ENCODE measurements at regions not wholly inside any gene's neighbourhood (a gene's known extent, or its start where the extent isn't known, plus 50 kb on each side); places are given as distances from the start of the nearest gene placed in this dataset.

- no peak for DNase-seq (ENCODE audit: low spot score)
Measured at GRCh38 chr11:15489281-15489680, 374.6 kb downstream of the INSC start.

GRCh38 chr11:15490535-15490934 is 375.8 kb downstream of the INSC start:
- DNase-seq (ENCODE audit: low spot score), result no peak

DNA sequence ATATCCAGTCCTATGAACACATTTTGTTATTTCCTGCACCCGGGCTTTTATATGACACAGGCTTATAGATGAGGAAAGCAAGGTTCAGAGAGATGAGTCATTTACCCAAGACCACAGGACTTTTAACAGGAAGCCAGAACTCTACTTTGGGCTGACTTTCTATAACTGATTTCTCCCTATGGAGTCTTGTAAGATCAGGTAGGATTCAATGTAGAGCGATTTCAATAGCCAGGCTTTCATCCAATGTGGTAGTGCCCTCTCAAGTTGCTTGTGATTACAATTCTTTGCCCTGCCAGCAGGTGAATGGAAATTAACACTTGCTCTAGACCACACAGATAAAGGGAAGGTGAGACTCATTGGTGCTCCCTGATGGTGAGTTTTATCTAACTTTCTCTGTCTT is 378.3 kb downstream of the INSC start:
- DNase-seq (ENCODE audit: low spot score), result no peak

- DNase-seq (ENCODE audit: low spot score), result no peak
Measured at GRCh38 chr11:15493921-15494620, 379.3 kb downstream of the INSC start.

GRCh38 chr11:15494740-15495139 is 380.0 kb downstream of the INSC start:
- DNase-seq (ENCODE audit: low spot score), result no peak

DNA sequence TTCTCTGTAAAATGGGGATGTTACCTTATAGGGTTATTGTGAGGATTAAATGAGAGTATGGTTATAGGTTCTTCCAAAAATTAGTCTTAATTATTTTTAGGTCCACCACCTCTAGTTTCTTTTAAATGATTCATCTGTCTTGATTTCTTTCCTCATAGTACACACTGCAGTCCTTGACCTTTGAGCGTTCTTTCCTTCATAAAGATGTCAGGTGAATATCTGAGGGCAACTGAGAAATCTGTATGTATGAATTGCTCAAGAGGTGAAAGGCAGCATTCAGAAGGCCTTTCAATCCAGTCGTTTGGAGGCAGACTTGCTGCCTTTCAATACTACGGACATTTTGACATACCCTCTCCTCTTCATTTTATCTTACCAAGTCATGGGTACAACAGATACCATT is 380.7 kb downstream of the INSC start:
- DNase-seq (ENCODE audit: low spot score), result no peak

GRCh38 chr11:15497366-15497765 is 382.6 kb downstream of the INSC start:
- DNase-seq (ENCODE audit: low spot score), result no peak

GRCh38 chr11:15499674-15500073 is 385.0 kb downstream of the INSC start:
- no peak for DNase-seq (ENCODE audit: low spot score)

- no peak for DNase-seq (ENCODE audit: low spot score)
Measured at GRCh38 chr11:15500643-15501042, 385.9 kb downstream of the INSC start.

- no peak for DNase-seq (ENCODE audit: low spot score)
Measured at GRCh38 chr11:15501566-15501965, 386.8 kb downstream of the INSC start.

DNA sequence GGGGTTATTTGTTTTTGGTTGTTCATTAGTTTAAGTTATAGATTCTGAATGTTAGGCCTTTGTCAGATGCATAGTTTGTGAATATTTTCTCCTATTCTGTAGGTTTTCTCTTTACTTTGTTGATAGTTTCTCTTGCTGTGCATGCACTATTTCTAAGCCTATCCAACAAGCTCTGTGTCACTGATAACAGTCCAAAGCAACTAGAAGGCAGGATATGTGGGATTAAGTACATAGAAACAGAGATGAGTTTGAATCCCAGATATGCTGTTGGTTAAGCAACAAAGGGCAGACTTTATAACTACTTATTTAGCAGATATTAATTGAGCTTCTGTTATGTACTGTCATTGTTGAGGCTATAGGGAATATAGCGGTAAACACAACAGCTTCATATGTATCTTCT is 390.4 kb downstream of the INSC start:
- no peak for DNase-seq (ENCODE audit: low spot score)

DNA sequence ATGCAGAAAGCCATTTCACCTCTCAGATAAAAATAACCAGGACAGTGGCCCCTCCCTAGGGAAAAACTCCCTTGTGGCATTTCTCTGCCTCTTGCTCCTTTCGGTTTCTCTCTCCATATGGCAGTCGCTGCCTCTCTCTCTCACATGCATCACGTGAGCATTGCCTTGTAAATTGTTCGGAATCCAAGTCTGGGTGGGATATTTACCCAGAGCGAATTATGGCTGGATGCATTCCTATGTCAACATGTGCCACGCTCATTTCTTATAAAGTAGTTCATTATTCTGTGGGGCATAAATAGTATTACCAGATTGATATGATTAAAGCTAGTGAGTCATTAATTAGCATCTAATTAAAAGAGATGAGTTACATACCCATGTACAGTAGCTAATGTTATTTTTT is 392.9 kb downstream of the INSC start:
- DNase-seq (ENCODE audit: low spot score), result no peak

- no peak for DNase-seq (ENCODE audit: low spot score)
Measured at GRCh38 chr11:15509082-15509481, 394.4 kb downstream of the INSC start.

DNA sequence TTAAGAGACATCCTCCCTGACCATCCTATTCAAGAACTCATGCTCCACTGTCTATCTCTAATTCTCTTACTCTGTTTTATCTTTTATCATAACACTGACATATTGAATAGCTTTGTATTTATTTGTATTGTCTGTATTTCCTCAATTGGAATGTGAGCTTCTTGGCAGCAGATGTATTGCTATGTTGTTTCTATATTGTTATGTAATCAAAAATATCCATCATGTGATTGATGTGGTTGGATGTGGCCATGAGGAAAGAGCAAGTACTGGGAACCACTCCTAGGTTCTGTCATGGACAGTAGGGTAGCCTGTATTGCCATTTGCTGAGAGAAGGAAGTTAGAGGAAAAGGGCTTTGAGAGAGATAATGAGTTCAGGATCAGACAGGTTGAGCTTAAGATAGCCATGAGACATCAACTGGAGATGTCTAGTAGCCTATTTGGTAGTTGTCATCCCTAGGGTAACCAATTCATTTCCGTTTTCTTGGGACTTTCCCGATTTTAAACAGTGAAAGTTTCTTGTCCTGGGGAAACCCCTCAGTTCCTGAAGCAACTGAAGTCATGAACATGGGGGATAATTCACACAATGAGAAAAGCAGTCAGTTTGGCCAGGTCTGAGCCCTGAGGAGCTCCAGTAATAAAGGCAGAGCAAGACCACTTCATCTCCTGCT is 404.5 kb downstream of the INSC start:
- DNase-seq (ENCODE audit: low spot score), result no peak

GRCh38 chr11:15519911-15520310 is 405.2 kb downstream of the INSC start:
- DNase-seq (ENCODE audit: low spot score), result no peak

DNA sequence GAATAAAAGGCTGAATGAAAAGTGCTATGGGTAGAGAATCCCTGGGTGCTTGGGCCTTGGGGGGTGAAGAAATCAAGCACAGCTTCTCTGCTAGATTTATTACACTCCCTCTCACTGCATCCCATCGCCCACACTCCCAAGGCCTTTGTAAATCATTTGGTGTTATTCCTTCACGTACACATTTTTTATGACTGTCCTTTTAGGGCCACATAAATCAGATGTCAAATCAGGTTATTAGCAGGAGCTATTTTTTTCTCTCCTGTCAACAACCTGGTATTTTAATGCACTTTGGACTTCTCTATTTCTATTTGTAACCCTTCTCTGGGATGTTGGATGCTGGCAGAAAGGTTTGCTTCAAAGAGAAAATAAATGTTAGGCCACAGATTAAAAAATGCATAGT is 408.8 kb downstream of the INSC start:
- no peak for DNase-seq (ENCODE audit: low spot score)

- no peak for DNase-seq (ENCODE audit: low spot score)
Measured at GRCh38 chr11:15525582-15525981, 410.9 kb downstream of the INSC start.

- DNase-seq (ENCODE audit: low spot score), result no peak
Measured at GRCh38 chr11:15526032-15526431, 411.3 kb downstream of the INSC start.

DNA sequence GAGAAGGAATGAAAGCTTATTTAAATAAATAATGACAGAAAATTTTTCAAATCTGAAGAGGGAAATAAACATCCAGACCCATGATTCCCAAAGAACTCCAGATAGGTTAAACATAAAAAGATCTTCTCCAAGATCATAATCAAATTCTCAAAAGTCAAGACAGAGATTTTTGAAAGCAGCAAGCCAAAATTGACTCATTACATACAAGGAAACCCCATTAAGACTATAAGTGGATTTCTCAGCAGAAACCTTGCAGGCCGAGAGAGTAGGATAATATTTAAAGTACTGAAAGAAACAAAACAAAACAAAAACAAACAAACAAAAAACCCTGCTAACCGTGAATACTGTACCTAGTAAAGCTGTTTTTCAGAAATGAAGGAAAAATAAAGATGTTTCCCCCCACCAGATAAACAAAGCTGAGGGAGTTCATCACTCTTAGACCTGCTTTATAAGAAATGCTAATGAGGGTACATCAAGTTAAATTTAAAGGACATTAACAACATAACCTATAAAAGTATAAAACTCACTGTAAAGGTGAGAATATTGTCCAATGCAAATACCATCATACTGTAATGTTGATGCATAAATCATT is 412.2 kb downstream of the INSC start:
- DNase-seq (ENCODE audit: low spot score), result no peak

GRCh38 chr11:15532432-15532831 is 417.7 kb downstream of the INSC start:
- no peak for DNase-seq (ENCODE audit: low spot score)

DNA sequence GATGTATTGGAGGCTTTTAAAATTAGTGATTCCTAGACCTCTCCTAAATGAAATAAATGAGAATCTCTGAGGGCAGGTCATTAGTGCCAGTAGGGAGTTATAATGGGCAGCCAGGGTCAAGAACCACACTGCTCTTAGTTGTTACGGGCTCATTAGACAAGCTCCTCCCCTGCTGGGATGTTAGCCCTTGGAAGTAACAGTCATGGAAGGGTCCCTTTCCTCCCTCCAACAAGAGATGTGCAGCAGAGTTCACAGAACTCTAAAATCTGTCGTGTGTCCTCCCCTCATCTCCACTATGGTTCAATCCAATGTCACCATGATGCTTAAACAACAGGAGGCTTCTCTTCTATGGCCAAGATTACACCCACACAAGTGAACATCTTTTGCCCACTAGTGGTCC is 419.5 kb downstream of the INSC start:
- DNase-seq (ENCODE audit: low spot score), result no peak

DNA sequence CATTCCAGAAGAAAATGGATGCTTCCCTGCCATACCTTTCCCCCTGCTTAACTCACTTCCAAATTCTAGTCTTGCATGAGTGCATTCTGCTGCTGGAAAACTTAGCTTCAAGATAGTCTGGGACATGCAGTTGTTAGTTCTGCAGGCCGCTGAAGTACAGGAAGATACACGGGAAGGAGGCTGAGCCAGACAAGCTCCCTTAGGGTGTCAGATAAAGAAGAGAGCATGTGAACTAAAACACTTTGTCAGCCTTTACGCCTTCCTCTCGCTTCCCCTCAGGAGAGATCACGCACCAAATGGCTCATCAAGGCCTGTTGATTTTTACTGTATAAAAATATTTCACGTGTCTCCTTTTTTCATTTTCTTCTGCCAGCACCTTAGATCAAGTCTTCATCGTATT is 420.7 kb downstream of the INSC start:
- DNase-seq (ENCODE audit: low spot score), result no peak

- DNase-seq (ENCODE audit: low spot score), result no peak
Measured at GRCh38 chr11:15536438-15536837, 421.7 kb downstream of the INSC start.

DNA sequence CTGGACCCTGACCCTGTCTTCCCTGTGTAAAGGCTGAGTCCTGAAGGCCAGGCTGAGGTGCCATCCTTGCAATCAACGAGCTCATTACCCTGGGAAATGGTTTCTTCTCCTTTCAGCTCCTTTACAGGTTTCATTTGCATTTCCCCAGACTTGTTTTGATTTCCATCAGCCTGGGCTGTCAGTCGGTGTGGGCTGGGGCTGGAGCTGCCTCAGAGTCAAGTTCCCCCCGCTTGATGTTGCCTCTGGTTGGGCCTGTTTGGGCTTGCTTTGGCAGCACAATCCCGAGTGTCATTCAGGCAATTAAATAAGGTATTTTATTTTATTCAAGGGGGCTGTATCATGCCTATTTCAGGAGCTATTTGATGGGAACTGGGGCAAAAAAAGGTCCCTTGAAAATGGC is 424.9 kb downstream of the INSC start:
- no peak for DNase-seq (ENCODE audit: low spot score)

All from left forelimb (tissue), 1 donor.